Stomach (tissue), 8 donors: ENCODE measurements at regions not wholly inside any gene's neighbourhood (a gene's known extent, or its start where the extent isn't known, plus 50 kb on each side); places are given as distances from the start of the nearest gene placed in this dataset.

Experiments used
- DNase-seq, 2 donors: peaks; one replicate each; pipeline versions ENCODE4 v3.0.0 to v3.0.0-alpha.2; 2013 to 2019
- H3K27ac ChIP-seq, 5 donors: fragments of 200-600 bp in 4 of 5; sonication (generic) in 4 of 5; one replicate each; pipeline ENCODE4 v1.5.1; 2013 to 2019; ENCODE audit warnings: mild to moderate bottlenecking in 1 of 5, moderate library complexity in 1 of 5
- H3K27me3 ChIP-seq, 3 donors: fragments of 200-600 bp; sonication (generic); one replicate each; pipeline ENCODE4 v1.5.1; 2017 to 2019; ENCODE audit warnings: mixed run types in 1 of 3
- H3K36me3 ChIP-seq, 4 donors: fragments of 200-600 bp; sonication (generic); 1 replicate in 3 of 4; 2 replicates in 1 of 4; pipeline ENCODE4 v1.5.1; 2016 to 2019
- H3K4me1 ChIP-seq, 4 donors: fragments of 200-600 bp; sonication (generic); one replicate each; pipeline ENCODE4 v1.5.1; 2016 to 2019
- H3K4me3 ChIP-seq, 4 donors: fragments of 200-600 bp; sonication (generic) in 3 of 4; one replicate each; pipeline ENCODE4 v1.5.1; 2016 to 2019; ENCODE audit warnings: mild to moderate bottlenecking in 1 of 4
- H3K9me3 ChIP-seq, 4 donors: fragments of 200-600 bp; sonication (generic); one replicate each; pipeline ENCODE4 v1.5.1; 2016 to 2019
- CTCF ChIP-seq, 7 experiments: fragments of 450-650 bp in 4 of 7; fragments of 200-600 bp in 3 of 7; sonication (generic) in 3 of 7; IDR thresholded peaks; one replicate each; pipeline ENCODE4 v1.5.1; 2016 to 2019; ENCODE audit warnings: antibody characterized with exemption in 7 of 7, control low read depth in 2 of 7, mild to moderate bottlenecking in 1 of 7
- EP300 ChIP-seq: sonication (generic); formaldehyde crosslinking; IDR thresholded peaks from one replicate; pipeline ENCODE4 v1.6.1; 2017; ENCODE audit warnings: antibody characterized with exemption
- POLR2A ChIP-seq, 4 donors: fragments of 450-650 bp; IDR thresholded peaks; one replicate each; pipeline ENCODE4 v1.6.1; 2016; ENCODE audit warnings: antibody characterized with exemption in 4 of 4, control low read depth in 2 of 4, mild to moderate bottlenecking in 1 of 4, moderate library complexity in 1 of 4
- POLR2AphosphoS5 ChIP-seq, 3 donors: sonication (generic); formaldehyde crosslinking; IDR thresholded peaks; one replicate each; pipeline ENCODE4 v1.6.1; 2016; ENCODE audit warnings: antibody characterized with exemption in 3 of 3
- WGBS, 5 donors: extraction: QIAGEN DNeasy Blood & Tissue Kit in 3 of 5; methylation state at CpG; one replicate each; pipeline versions ENCODE4 v1.1.5 to v1.1.7; 2013 to 2018; 5-methylcytosine and 5-hydroxymethylcytosine counted together
- intact Hi-C: fragments of 100-400 bp; cut with DNase I; formaldehyde crosslinking; loops from one replicate; pipeline ENCODE4 v1.15.1; 2023; ENCODE audit warnings: low total_unique reads
- donor health status: healthy with polysubstance abuse.
- donor health status: Bipolar disorder and iron deficiency.
- donor health status: healthy.

- no peaks in the 10 kb centered on the region for H3K36me3 ChIP-seq
- 64 to 74% (median 70%) methylated on average over 11 of the region's 11 CpGs for WGBS, 5 donors
- DNase-seq = no peak
- TF ChIP-seq CTCF (IDR thresholded peaks at IDR 0.05) = no peak
- TF ChIP-seq POLR2A (IDR thresholded peaks at IDR 0.05) = no peak
- TF ChIP-seq POLR2AphosphoS5 (IDR thresholded peaks at IDR 0.05) = no peak
- no peak for TF ChIP-seq EP300
- no peaks in the 10 kb centered on the region for H3K27me3 ChIP-seq
- H3K4me1 ChIP-seq = no peaks in the 10 kb centered on the region
- intact Hi-C loops = no loop called here
- no peak overlapping the region for H3K4me3 ChIP-seq
- no peak overlapping the region for H3K27ac ChIP-seq
- no peaks in the 10 kb centered on the region for H3K9me3 ChIP-seq
Observed at GRCh38 chr2:65583061-65583460, 150.7 kb upstream of the SPRED2 start.

GRCh38 chr2:65582364-65582763 is 150.0 kb upstream of the SPRED2 start:
- Histone ChIP-seq H3K9me3 (no peaks in the 10 kb centered on the region), H3K27me3 (no peaks in the 10 kb centered on the region), H3K4me3 (no peak overlapping the region), H3K36me3 (no peaks in the 10 kb centered on the region), H3K4me1 (peaks cover 0 to 4% (median 0%) of the 10 kb centered on the region in 4 donors), H3K27ac (no peak overlapping the region)
- no peak for DNase-seq
- TF ChIP-seq EP300 (no peak), CTCF (IDR thresholded peaks at IDR 0.05) (no peak), POLR2AphosphoS5 (IDR thresholded peaks at IDR 0.05) (no peak), POLR2A (IDR thresholded peaks at IDR 0.05) (no peak)
- intact Hi-C loops = no loop called here
- 87 to 95% (median 92%) methylated on average over 5 of the region's 5 CpGs for WGBS, 5 donors

GRCh38 chr2:65580824-65581223 is 148.4 kb upstream of the SPRED2 start:
- H3K36me3 ChIP-seq = no peaks in the 10 kb centered on the region
- H3K27me3 ChIP-seq = no peaks in the 10 kb centered on the region
- no peak overlapping the region for H3K27ac ChIP-seq
- no peak overlapping the region for H3K4me3 ChIP-seq
- no peaks in the 10 kb centered on the region for H3K9me3 ChIP-seq
- WGBS, 5 donors = 72 to 82% (median 75%) methylated on average over 6 of the region's 6 CpGs
- intact Hi-C loops = no loop called here
- peaks cover 0 to 12% (median 2%) of the 10 kb centered on the region in 4 donors for H3K4me1 ChIP-seq
- TF ChIP-seq EP300 (no peak), POLR2AphosphoS5 (IDR thresholded peaks at IDR 0.05) (no peak), CTCF (IDR thresholded peaks at IDR 0.05) (no peak), POLR2A (IDR thresholded peaks at IDR 0.05) (no peak)
- DNase-seq = no peak

- Histone ChIP-seq H3K36me3 (no peaks in the 10 kb centered on the region), H3K27me3 (no peaks in the 10 kb centered on the region), H3K4me3 (no peak overlapping the region), H3K4me1 (peaks cover 0 to 12% (median 2%) of the 10 kb centered on the region in 4 donors), H3K9me3 (no peaks in the 10 kb centered on the region), H3K27ac (no peak overlapping the region)
- intact Hi-C loops = no loop called here
- DNase-seq = no peak
- TF ChIP-seq EP300 = no peak
- TF ChIP-seq POLR2AphosphoS5 (IDR thresholded peaks at IDR 0.05) = no peak
- TF ChIP-seq POLR2A (IDR thresholded peaks at IDR 0.05) = no peak
- no peak for TF ChIP-seq CTCF (IDR thresholded peaks at IDR 0.05)
- 68 to 84% (median 77%) methylated on average over 10 of the region's 10 CpGs for WGBS, 5 donors
Observed at GRCh38 chr2:65579506-65580235, 147.3 kb upstream of the SPRED2 start.
